Mesenchymal stem cell (in vitro differentiated cells and primary cell): ENCODE measurements at regions not wholly inside any gene's neighbourhood (a gene's known extent, or its start where the extent isn't known, plus 50 kb on each side); places are given as distances from the start of the nearest gene placed in this dataset.
A peak's percentile ranks its signal among the peaks of the same experiment; 100 is the strongest.

Experiments
- DNase-seq: peaks from one replicate; pipeline ENCODE4 v3.0.0-alpha.2; 2013
- H2AFZ ChIP-seq: one replicate; pipeline ENCODE4 v1.6.1; 2013; ENCODE audit warnings: low read depth, mild to moderate bottlenecking, control low read depth, inconsistent platforms, low read length, moderate library complexity
- H2AK5ac ChIP-seq: 2 replicates; pipeline ENCODE4 v1.6.1; 2013; ENCODE audit warnings: low read length, moderate library complexity, mild to moderate bottlenecking, inconsistent platforms; ENCODE audit not compliant: severe bottlenecking
- H2BK120ac ChIP-seq: one replicate; pipeline ENCODE4 v1.6.1; 2013; ENCODE audit warnings: low read depth, mild to moderate bottlenecking, inconsistent platforms, low read length, moderate library complexity
- H2BK12ac ChIP-seq, 2 experiments: one replicate each; pipeline ENCODE4 v1.6.1; 2013; ENCODE audit warnings: inconsistent platforms in 2 of 2, low read length in 2 of 2, mild to moderate bottlenecking in 2 of 2, moderate library complexity in 2 of 2, control low read depth in 1 of 2
- H2BK15ac ChIP-seq: one replicate; pipeline ENCODE4 v1.6.1; 2013; ENCODE audit warnings: mild to moderate bottlenecking, low read depth, inconsistent platforms; ENCODE audit not compliant: poor library complexity, severe bottlenecking
- H2BK5ac ChIP-seq: 2 replicates; pipeline ENCODE4 v1.6.1; 2013; ENCODE audit warnings: low read depth, mild to moderate bottlenecking, low read length, control low read depth, inconsistent platforms; ENCODE audit not compliant: poor library complexity, severe bottlenecking
- H3K14ac ChIP-seq, 2 experiments: one replicate each; pipeline ENCODE4 v1.6.1; 2013; ENCODE audit warnings: inconsistent platforms in 2 of 2, low read length in 2 of 2, control low read depth in 1 of 2, mild to moderate bottlenecking in 1 of 2, moderate library complexity in 1 of 2
- H3K18ac ChIP-seq, 2 experiments: one replicate each; pipeline ENCODE4 v1.6.1; 2013; ENCODE audit warnings: inconsistent platforms in 2 of 2, low read length in 2 of 2, control low read depth in 1 of 2, low read depth in 1 of 2, mild to moderate bottlenecking in 1 of 2
- H3K23ac ChIP-seq, 2 experiments: one replicate each; pipeline ENCODE4 v1.6.1; 2013; ENCODE audit warnings: inconsistent platforms in 2 of 2, low read length in 2 of 2, mild to moderate bottlenecking in 2 of 2, moderate library complexity in 2 of 2, control low read depth in 1 of 2
- H3K27ac ChIP-seq: 2 replicates; pipeline ENCODE4 v1.5.1; 2013; ENCODE audit warnings: mild to moderate bottlenecking, moderate library complexity, low read length, control low read depth, inconsistent platforms; ENCODE audit not compliant: poor library complexity, severe bottlenecking
- H3K27me3 ChIP-seq, 2 experiments: 2 replicates each; pipeline versions ENCODE4 v1.6.1 to v1.7.0; 2013; ENCODE audit warnings: low read length in 2 of 2, mild to moderate bottlenecking in 2 of 2, moderate library complexity in 2 of 2, control low read depth in 1 of 2, inconsistent platforms in 1 of 2; ENCODE audit not compliant: control insufficient read depth in 1 of 2, insufficient read depth in 1 of 2
- H3K36me3 ChIP-seq, 2 experiments: 2 replicates each; pipeline versions ENCODE4 v1.6.1 to v1.7.0; 2013; ENCODE audit warnings: low read length in 2 of 2, control low read depth in 1 of 2, inconsistent platforms in 1 of 2, low read depth in 1 of 2, mild to moderate bottlenecking in 1 of 2; ENCODE audit not compliant: insufficient read depth in 2 of 2, control insufficient read depth in 1 of 2
- H3K4ac ChIP-seq, 2 experiments: one replicate each; pipeline ENCODE4 v1.6.1; 2013; ENCODE audit warnings: inconsistent platforms in 2 of 2, low read length in 2 of 2, mild to moderate bottlenecking in 2 of 2, moderate library complexity in 2 of 2, control low read depth in 1 of 2, low read depth in 1 of 2
- H3K4me1 ChIP-seq: 2 replicates; pipeline ENCODE4 v1.6.1; 2013; ENCODE audit warnings: low read depth, low read length, control low read depth; ENCODE audit not compliant: control insufficient read depth, insufficient read depth
- H3K4me2 ChIP-seq: 2 replicates; pipeline ENCODE4 v1.6.1; 2013; ENCODE audit warnings: low read length, mild to moderate bottlenecking, inconsistent platforms; ENCODE audit not compliant: poor library complexity, severe bottlenecking
- H3K4me3 ChIP-seq, 2 experiments: 2 replicates each; pipeline versions ENCODE4 v1.5.1 to v1.7.0; 2013; ENCODE audit warnings: low read length in 2 of 2, mild to moderate bottlenecking in 2 of 2, control low read depth in 1 of 2, low read depth in 1 of 2; ENCODE audit not compliant: insufficient read depth in 1 of 2
- H3K79me1 ChIP-seq: replicated peaks from 2 replicates; pipeline ENCODE4 v1.6.1; 2013; ENCODE audit warnings: mild to moderate bottlenecking, control low read depth, low read length, inconsistent platforms; ENCODE audit not compliant: poor library complexity, severe bottlenecking
- H3K9ac ChIP-seq: 2 replicates; pipeline ENCODE4 v1.7.0; 2013; ENCODE audit warnings: mild to moderate bottlenecking, low read length, moderate library complexity
- H3K9me3 ChIP-seq: 2 replicates; pipeline ENCODE4 v1.7.0; 2013; ENCODE audit warnings: mild to moderate bottlenecking, low read length; ENCODE audit not compliant: control insufficient read depth
- H4K8ac ChIP-seq: one replicate; pipeline ENCODE4 v1.6.1; 2013; ENCODE audit warnings: inconsistent platforms, mild to moderate bottlenecking, low read length, moderate library complexity
- H4K91ac ChIP-seq: one replicate; pipeline ENCODE4 v1.6.1; 2013; ENCODE audit warnings: mild to moderate bottlenecking, low read length, inconsistent platforms
- WGBS: methylation state at CpG from one replicate; pipeline ENCODE4 v1.1.7; 2013; ENCODE audit warnings: mixed read lengths; 5-methylcytosine and 5-hydroxymethylcytosine counted together

- no peaks in the 10 kb centered on the region for H3K27me3 ChIP-seq
- 92% methylated on average over 3 of the region's 4 CpGs for WGBS
- no peak overlapping the region for H2BK15ac ChIP-seq
- no peak overlapping the region for H3K27ac ChIP-seq
- no peak overlapping the region for H3K4me2 ChIP-seq
- H2BK12ac ChIP-seq: no peak overlapping the region
- H2AFZ ChIP-seq: no peak overlapping the region
- DNase-seq: no peak
- no peak overlapping the region for H2BK5ac ChIP-seq
- H3K18ac ChIP-seq: no peak overlapping the region
- peaks cover 1% of the 10 kb centered on the region for H3K4me1 ChIP-seq
- no peak overlapping the region for H3K4ac ChIP-seq
- no peak overlapping the region for H3K23ac ChIP-seq
- H4K91ac ChIP-seq: no peak overlapping the region
- no peaks in the 10 kb centered on the region for H3K79me1 ChIP-seq
- peaks cover 6% of the 10 kb centered on the region for H3K9me3 ChIP-seq
- H3K9ac ChIP-seq: peak overlapping the region; percentile 78
- no peak overlapping the region for H3K4me3 ChIP-seq
- H4K8ac ChIP-seq: no peak overlapping the region
- H2BK120ac ChIP-seq: no peak overlapping the region
- H3K14ac ChIP-seq: no peak overlapping the region
- no peaks in the 10 kb centered on the region for H3K36me3 ChIP-seq
- H2AK5ac ChIP-seq: no peak overlapping the region
Observed at GRCh38 chr9:116088396-116088795, 65.2 kb upstream of the PAPPA start.

GRCh38 chr9:116090030-116090770, 63.4 kb upstream of the PAPPA start:
- Histone ChIP-seq H2BK5ac (no peak overlapping the region), H2BK12ac (no peak overlapping the region), H3K36me3 (no peaks in the 10 kb centered on the region), H3K9me3 (peaks cover 6% of the 10 kb centered on the region), H2AK5ac (no peak overlapping the region), H3K9ac (no peak overlapping the region), H3K27ac (no peak overlapping the region), H4K91ac (no peak overlapping the region), H3K14ac (no peak overlapping the region), H2AFZ (no peak overlapping the region), H3K4me2 (no peak overlapping the region), H3K27me3 (no peaks in the 10 kb centered on the region), H3K23ac (no peak overlapping the region), H3K4ac (no peak overlapping the region), H3K79me1 (no peaks in the 10 kb centered on the region), H3K4me3 (no peak overlapping the region), H4K8ac (no peak overlapping the region), H3K18ac (no peak overlapping the region), H2BK15ac (no peak overlapping the region), H3K4me1 (peaks cover 1% of the 10 kb centered on the region), H2BK120ac (no peak overlapping the region)
- DNase-seq: no peak
- 100% methylated on average over 1 of the region's 1 CpG for WGBS

- H4K91ac ChIP-seq: no peak overlapping the region
- no peaks in the 10 kb centered on the region for H3K27me3 ChIP-seq
- no peak overlapping the region for H2BK120ac ChIP-seq
- H3K4me3 ChIP-seq: no peak overlapping the region
- no peak overlapping the region for H3K4ac ChIP-seq
- no peak for DNase-seq
- no peak overlapping the region for H3K23ac ChIP-seq
- no peak overlapping the region for H2AK5ac ChIP-seq
- H4K8ac ChIP-seq: no peak overlapping the region
- H3K9ac ChIP-seq: no peak overlapping the region
- no peak overlapping the region for H2AFZ ChIP-seq
- no peak overlapping the region for H3K14ac ChIP-seq
- no peaks in the 10 kb centered on the region for H3K36me3 ChIP-seq
- peaks cover 2% of the 10 kb centered on the region for H3K4me1 ChIP-seq
- no peak overlapping the region for H2BK5ac ChIP-seq
- H3K79me1 ChIP-seq: no peaks in the 10 kb centered on the region
- H3K4me2 ChIP-seq: no peak overlapping the region
- no peak overlapping the region for H3K18ac ChIP-seq
- H2BK15ac ChIP-seq: no peak overlapping the region
- H3K9me3 ChIP-seq: peaks cover 6% of the 10 kb centered on the region
- H2BK12ac ChIP-seq: no peak overlapping the region
- no peak overlapping the region for H3K27ac ChIP-seq
Observed at GRCh38 chr9:116094846-116095245, 58.7 kb upstream of the PAPPA start.

GRCh38 chr9:116095403-116095802, 58.2 kb upstream of the PAPPA start:
- Histone ChIP-seq H3K36me3 (no peaks in the 10 kb centered on the region), H2BK120ac (no peak overlapping the region), H3K9me3 (peaks cover 2% of the 10 kb centered on the region), H3K4ac (no peak overlapping the region), H3K27me3 (no peaks in the 10 kb centered on the region), H2BK12ac (no peak overlapping the region), H2BK5ac (no peak overlapping the region), H3K9ac (no peak overlapping the region), H4K91ac (no peak overlapping the region), H4K8ac (no peak overlapping the region), H3K23ac (no peak overlapping the region), H3K4me2 (no peak overlapping the region), H3K18ac (no peak overlapping the region), H3K4me1 (peaks cover 2% of the 10 kb centered on the region), H2AFZ (no peak overlapping the region), H2BK15ac (no peak overlapping the region), H3K4me3 (no peak overlapping the region), H3K79me1 (no peaks in the 10 kb centered on the region), H2AK5ac (no peak overlapping the region), H3K14ac (no peak overlapping the region), H3K27ac (no peak overlapping the region)
- WGBS: 100% methylated on average over 1 of the region's 2 CpGs
- no peak for DNase-seq
